HTR-8/SVneo (cell line): ENCODE measurements at regions not wholly inside any gene's neighbourhood (a gene's known extent, or its start where the extent isn't known, plus 50 kb on each side); places are given as distances from the start of the nearest gene placed in this dataset.

Experiments
- DNase-seq: peaks from one replicate; pipeline ENCODE4 v3.0.0; 2011; ENCODE audit warnings: low spot score, mixed read lengths; ENCODE audit not compliant: insufficient read length
- FAIRE-seq: peaks from 2 replicates; lab custom pipeline; 2011; peaks lifted over from hg19 to GRCh38; lab: Jason Lieb, UNC

- FAIRE-seq (no peak), DNase-seq (no peak)
Measured at GRCh38 chr19:30883071-30883470, 466.2 kb downstream of the TSHZ3 start.

GRCh38 chr19:30882411-30883005 is 466.7 kb downstream of the TSHZ3 start:
- FAIRE-seq (no peak), DNase-seq (no peak)

GRCh38 chr19:30881930-30882329 is 467.3 kb downstream of the TSHZ3 start:
- DNase-seq (no peak), FAIRE-seq (no peak)

GRCh38 chr19:30881281-30881680 is 468.0 kb downstream of the TSHZ3 start:
- FAIRE-seq (no peak), DNase-seq (no peak)

GRCh38 chr19:30880551-30880950 is 468.7 kb downstream of the TSHZ3 start:
- no peak for FAIRE-seq
- DNase-seq, result no peak

- DNase-seq, result no peak
- FAIRE-seq, result no peak
Measured at GRCh38 chr19:30880151-30880550, 469.1 kb downstream of the TSHZ3 start.

- no peak for FAIRE-seq
- DNase-seq, result no peak
Measured at GRCh38 chr19:30879736-30880135, 469.5 kb downstream of the TSHZ3 start.

- no peak for DNase-seq
- no peak for FAIRE-seq
Measured at GRCh38 chr19:30879225-30879624, 470.0 kb downstream of the TSHZ3 start.

- FAIRE-seq, result no peak
- DNase-seq, result no peak
Measured at GRCh38 chr19:30878495-30878894, 470.7 kb downstream of the TSHZ3 start.

GRCh38 chr19:30877661-30878113 is 471.5 kb downstream of the TSHZ3 start:
- no peak for DNase-seq
- FAIRE-seq, result no peak

- FAIRE-seq (no peak), DNase-seq (no peak)
Measured at GRCh38 chr19:30873691-30874090, 475.5 kb downstream of the TSHZ3 start.

GRCh38 chr19:30873003-30873402 is 476.2 kb downstream of the TSHZ3 start:
- no peak for DNase-seq
- no peak for FAIRE-seq

GRCh38 chr19:30871979-30872378 is 477.3 kb downstream of the TSHZ3 start:
- no peak for FAIRE-seq
- no peak for DNase-seq

- DNase-seq (no peak), FAIRE-seq (no peak)
Measured at GRCh38 chr19:30870876-30871275, 478.4 kb downstream of the TSHZ3 start.

- FAIRE-seq (no peak), DNase-seq (no peak)
Measured at GRCh38 chr19:30865511-30865910, 483.7 kb downstream of the TSHZ3 start.

GRCh38 chr19:30864391-30865215 is 484.6 kb downstream of the TSHZ3 start:
- FAIRE-seq (no peak), DNase-seq (no peak)

- FAIRE-seq (no peak), DNase-seq (no peak)
Measured at GRCh38 chr19:30862876-30863275, 486.4 kb downstream of the TSHZ3 start.

GRCh38 chr19:30861919-30862318 is 487.3 kb downstream of the TSHZ3 start:
- no peak for FAIRE-seq

GRCh38 chr19:30857966-30858490 is 485.8 kb downstream of the ZNF536 start:
- no peak for FAIRE-seq
- no peak for DNase-seq

More at GRCh38 chr19:30861919-30862318, 487.3 kb downstream of the TSHZ3 start:
- no peak for DNase-seq

GRCh38 chr19:30857388-30857787 is 485.2 kb downstream of the ZNF536 start:
- FAIRE-seq (no peak), DNase-seq (no peak)

- FAIRE-seq, result no peak
Measured at GRCh38 chr19:30856786-30857185, 484.6 kb downstream of the ZNF536 start.

More at GRCh38 chr19:30856786-30857185, 484.6 kb downstream of the ZNF536 start:
- no peak for DNase-seq
